PC-3 (cell line): ENCODE measurements at regions not wholly inside any gene's neighbourhood (a gene's known extent, or its start where the extent isn't known, plus 50 kb on each side); places are given as distances from the start of the nearest gene placed in this dataset.

Experiments
- ATAC-seq: fragments of 200-7000 bp; cut with Tn5 transposase; 2 replicates; pipeline ENCODE4 v1.9.1; 2020; ENCODE audit warnings: mild to moderate bottlenecking, moderate library complexity
- BruUV-seq: library from RNA; stranded (reverse); fragments of 400-500 nt; replicated peaks from 2 replicates; lab custom pipeline; 2021; lab: Mats Ljungman, UMichigan
- CTCF ChIA-PET: fragments of 300-600 bp; sonication (Branson Sonifier 250); formaldehyde crosslinking; loops from one replicate; lab custom pipeline; 2022; ENCODE audit warnings: antibody characterized with exemption; lab: Charles Lee
- POLR2A ChIA-PET: fragments of 300-600 bp; sonication (Branson Sonifier 250); formaldehyde crosslinking; loops from one replicate; lab custom pipeline; 2022; ENCODE audit warnings: antibody characterized with exemption; ENCODE audit not compliant: unreplicated experiment; lab: Charles Lee
- DNase-seq: peaks from one replicate; pipeline ENCODE4 v3.0.0-alpha.2; 2015
- H2AFZ ChIP-seq: fragments of 300-600 bp; sonication (generic); 2 replicates; pipeline ENCODE4 v1.6.0; 2016; ENCODE audit warnings: antibody characterized with exemption, low read length
- H3F3A ChIP-seq: fragments of 300-600 bp; sonication (generic); one replicate; pipeline ENCODE4 v1.6.0; 2017; ENCODE audit warnings: antibody characterized with exemption, low read length, control low read depth, mild to moderate bottlenecking; ENCODE audit not compliant: unreplicated experiment
- H3K27ac ChIP-seq: fragments of 300-600 bp; sonication (generic); 2 replicates; pipeline ENCODE4 v1.5.1; 2016; ENCODE audit warnings: mild to moderate bottlenecking, low read length
- H3K27me3 ChIP-seq: fragments of 300-600 bp; sonication (generic); 2 replicates; pipeline ENCODE4 v1.6.1; 2016; ENCODE audit warnings: low read length, mixed read lengths
- H3K36me3 ChIP-seq: fragments of 300-600 bp; sonication (generic); 2 replicates; pipeline ENCODE4 v1.6.1; 2016; ENCODE audit warnings: low read depth, mixed run types, low read length, mixed read lengths
- H3K4me1 ChIP-seq: fragments of 300-600 bp; sonication (generic); 2 replicates; pipeline ENCODE4 v1.5.1; 2016; ENCODE audit warnings: low read length; ENCODE audit not compliant: insufficient read depth
- H3K4me2 ChIP-seq: fragments of 300-600 bp; sonication (generic); 2 replicates; pipeline ENCODE4 v1.6.0; 2016; ENCODE audit warnings: low read length
- H3K4me3 ChIP-seq: fragments of 300-600 bp; sonication (generic); 2 replicates; pipeline ENCODE4 v1.5.1; 2016; ENCODE audit warnings: mild to moderate bottlenecking, low read length, mixed read lengths
- H3K79me2 ChIP-seq: fragments of 300-600 bp; sonication (generic); 2 replicates; pipeline ENCODE4 v1.6.1; 2017; ENCODE audit warnings: low read length, mixed read lengths
- H3K9ac ChIP-seq: fragments of 300-600 bp; sonication (generic); 2 replicates; pipeline ENCODE4 v1.6.0; 2016; ENCODE audit warnings: mild to moderate bottlenecking, low read length
- H3K9me2 ChIP-seq: fragments of 300-600 bp; sonication (generic); replicated peaks from 2 replicates; pipeline ENCODE4 v1.6.1; 2016; ENCODE audit warnings: mixed run types, low read length, mixed read lengths
- H3K9me3 ChIP-seq: fragments of 300-600 bp; sonication (generic); 2 replicates; pipeline ENCODE4 v1.6.1; 2016; ENCODE audit warnings: low read length, mixed read lengths
- H4K20me1 ChIP-seq: fragments of 300-600 bp; sonication (generic); 2 replicates; pipeline ENCODE4 v1.6.1; 2016; ENCODE audit warnings: low read length, mixed read lengths
- EZH2 ChIP-seq: fragments of 300-600 bp; sonication (generic); IDR thresholded peaks from one replicate; pipeline ENCODE4 v1.6.1; 2017; ENCODE audit warnings: antibody characterized with exemption, mild to moderate bottlenecking, low read length; ENCODE audit not compliant: unreplicated experiment
- EZH2phosphoT487 ChIP-seq: fragments of 300-600 bp; sonication (generic); IDR thresholded peaks from 2 replicates; pipeline ENCODE4 v1.6.1; 2018; ENCODE audit warnings: mild to moderate bottlenecking, antibody characterized with exemption, low read length, borderline replicate concordance
- intact Hi-C: fragments of 100-400 bp; cut with micrococcal nuclease; formaldehyde crosslinking; loops from 2 replicates; pipeline ENCODE4 v1.9.0; 2023
- TF ChIP-seq, protein P1 (sequence below): fragments of 300-600 bp; sonication (generic); conservative IDR thresholded peaks from 2 replicates; pipeline ENCODE4 v1.5.1; 2017; ENCODE audit warnings: antibody characterized with exemption, low read depth, mild to moderate bottlenecking, low read length

- no peaks in the 10 kb centered on the region for H4K20me1 ChIP-seq
- no peaks in the 10 kb centered on the region for H3K36me3 ChIP-seq
- ChIA-PET CTCF (no interaction called here), POLR2A (no interaction called here)
- H3K9me2 ChIP-seq, result no peaks in the 10 kb centered on the region
- H3K4me1 ChIP-seq, result no peaks in the 10 kb centered on the region
- H3K4me3 ChIP-seq, result no peak overlapping the region
- intact Hi-C loops, result no loop called here
- no TSS peak for BruUV-seq
- H2AFZ ChIP-seq, result no peak overlapping the region
- no peaks in the 10 kb centered on the region for H3K79me2 ChIP-seq
- TF ChIP-seq EZH2phosphoT487 (no peak), EZH2 (no peak)
- TF ChIP-seq, protein P1, sequence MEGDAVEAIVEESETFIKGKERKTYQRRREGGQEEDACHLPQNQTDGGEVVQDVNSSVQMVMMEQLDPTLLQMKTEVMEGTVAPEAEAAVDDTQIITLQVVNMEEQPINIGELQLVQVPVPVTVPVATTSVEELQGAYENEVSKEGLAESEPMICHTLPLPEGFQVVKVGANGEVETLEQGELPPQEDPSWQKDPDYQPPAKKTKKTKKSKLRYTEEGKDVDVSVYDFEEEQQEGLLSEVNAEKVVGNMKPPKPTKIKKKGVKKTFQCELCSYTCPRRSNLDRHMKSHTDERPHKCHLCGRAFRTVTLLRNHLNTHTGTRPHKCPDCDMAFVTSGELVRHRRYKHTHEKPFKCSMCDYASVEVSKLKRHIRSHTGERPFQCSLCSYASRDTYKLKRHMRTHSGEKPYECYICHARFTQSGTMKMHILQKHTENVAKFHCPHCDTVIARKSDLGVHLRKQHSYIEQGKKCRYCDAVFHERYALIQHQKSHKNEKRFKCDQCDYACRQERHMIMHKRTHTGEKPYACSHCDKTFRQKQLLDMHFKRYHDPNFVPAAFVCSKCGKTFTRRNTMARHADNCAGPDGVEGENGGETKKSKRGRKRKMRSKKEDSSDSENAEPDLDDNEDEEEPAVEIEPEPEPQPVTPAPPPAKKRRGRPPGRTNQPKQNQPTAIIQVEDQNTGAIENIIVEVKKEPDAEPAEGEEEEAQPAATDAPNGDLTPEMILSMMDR, result no peak
- DNase-seq, result no peak
- no peak overlapping the region for H3K4me2 ChIP-seq
- H3K27ac ChIP-seq, result no peak overlapping the region
- no peaks in the 10 kb centered on the region for H3F3A ChIP-seq
- peaks cover 41% of the 10 kb centered on the region for H3K27me3 ChIP-seq
- ATAC-seq, result no peak
- H3K9ac ChIP-seq, result no peak overlapping the region
- no peaks in the 10 kb centered on the region for H3K9me3 ChIP-seq
These were observed 250.9 kb downstream of the BCL11A start for GRCh38 chr2:60302377-60303126.

GRCh38 chr2:60301726-60302125, 251.7 kb downstream of the BCL11A start:
- POLR2A ChIA-PET, result no interaction called here
- no peak overlapping the region for H3K27ac ChIP-seq

GRCh38 chr2:60299179-60299578, 254.3 kb downstream of the BCL11A start:
- ATAC-seq, result no peak
- Histone ChIP-seq H3K9ac (no peak overlapping the region), H3K79me2 (no peaks in the 10 kb centered on the region), H3K36me3 (no peaks in the 10 kb centered on the region), H3K27me3 (peaks cover 18% of the 10 kb centered on the region; the same call in 1 of the 2 replicates), H3K27ac (no peak overlapping the region), H4K20me1 (no peaks in the 10 kb centered on the region), H3F3A (no peaks in the 10 kb centered on the region), H3K9me2 (no peaks in the 10 kb centered on the region), H3K4me3 (no peak overlapping the region), H3K4me1 (no peaks in the 10 kb centered on the region), H3K4me2 (no peak overlapping the region), H3K9me3 (no peaks in the 10 kb centered on the region), H2AFZ (no peak overlapping the region)
- TF ChIP-seq, protein P1, result no peak
- TF ChIP-seq EZH2, result no peak
- no peak for TF ChIP-seq EZH2phosphoT487
- ChIA-PET CTCF (no interaction called here), POLR2A (no interaction called here)
- intact Hi-C loops, result no loop called here
- BruUV-seq, result no TSS peak
- DNase-seq, result no peak

More at GRCh38 chr2:60301726-60302125, 251.7 kb downstream of the BCL11A start:
- H3F3A ChIP-seq, result no peaks in the 10 kb centered on the region
- no peaks in the 10 kb centered on the region for H3K9me2 ChIP-seq
- no peaks in the 10 kb centered on the region for H3K4me1 ChIP-seq
- BruUV-seq, result no TSS peak
- no peak for DNase-seq
- no peaks in the 10 kb centered on the region for H3K9me3 ChIP-seq
- TF ChIP-seq EZH2 (no peak), EZH2phosphoT487 (no peak)
- TF ChIP-seq, protein P1, result no peak
- no peak overlapping the region for H2AFZ ChIP-seq
- no peak for ATAC-seq
- H3K79me2 ChIP-seq, result no peaks in the 10 kb centered on the region
- intact Hi-C loops, result no loop called here
- H3K9ac ChIP-seq, result no peak overlapping the region
- no peaks in the 10 kb centered on the region for H4K20me1 ChIP-seq
- CTCF ChIA-PET, result no interaction called here
- H3K27me3 ChIP-seq, result peaks cover 33% of the 10 kb centered on the region
- no peak overlapping the region for H3K4me3 ChIP-seq
- H3K4me2 ChIP-seq, result no peak overlapping the region
- H3K36me3 ChIP-seq, result no peaks in the 10 kb centered on the region
